GM19395 (cell line): ENCODE measurements at regions not wholly inside any gene's neighbourhood (a gene's known extent, or its start where the extent isn't known, plus 50 kb on each side); places are given as distances from the start of the nearest gene placed in this dataset.

Experiments
- ATAC-seq: cut with Tn5 transposase; IDR thresholded peaks from one replicate; pipeline ENCODE4 v1.9.1; 2021; ENCODE audit warnings: mild to moderate bottlenecking, moderate library complexity; ENCODE audit not compliant: unreplicated experiment

- no peak for ATAC-seq
Observed at GRCh38 chr20:40738976-40739375, 49.9 kb upstream of the MAFB start.

- no peak for ATAC-seq
Observed at GRCh38 chr20:40739841-40740240, 50.8 kb upstream of the MAFB start.

DNA sequence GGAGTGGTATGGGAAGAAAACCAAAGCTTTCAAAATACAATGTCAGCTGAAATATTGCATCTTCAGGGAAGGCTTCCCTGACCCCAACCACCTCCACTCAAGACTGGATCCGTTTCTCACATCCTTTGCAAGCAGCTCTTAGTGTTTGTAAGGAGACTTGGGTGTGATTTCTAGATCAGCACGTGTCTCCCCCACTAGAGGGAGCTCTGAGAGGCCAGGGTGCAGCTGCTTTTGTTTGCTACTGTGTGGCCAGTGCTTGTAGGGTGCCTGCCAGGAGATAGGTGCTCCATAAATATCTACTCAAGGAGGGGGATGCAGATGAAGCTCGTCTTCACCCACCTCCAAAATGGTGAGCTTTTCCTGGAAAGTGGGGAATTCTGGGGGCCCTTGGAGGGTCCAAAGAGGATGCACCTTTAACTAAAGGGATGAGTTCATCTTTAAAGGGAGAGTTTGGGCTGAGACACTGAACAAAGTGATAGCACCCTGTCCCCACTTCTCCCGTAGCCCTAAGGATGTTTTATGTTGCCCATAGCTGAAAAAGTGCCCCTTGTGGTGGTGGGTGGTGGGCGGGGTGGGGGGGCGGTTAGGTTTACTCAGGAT lies 52.6 kb upstream of the MAFB start:
- ATAC-seq: no peak

DNA sequence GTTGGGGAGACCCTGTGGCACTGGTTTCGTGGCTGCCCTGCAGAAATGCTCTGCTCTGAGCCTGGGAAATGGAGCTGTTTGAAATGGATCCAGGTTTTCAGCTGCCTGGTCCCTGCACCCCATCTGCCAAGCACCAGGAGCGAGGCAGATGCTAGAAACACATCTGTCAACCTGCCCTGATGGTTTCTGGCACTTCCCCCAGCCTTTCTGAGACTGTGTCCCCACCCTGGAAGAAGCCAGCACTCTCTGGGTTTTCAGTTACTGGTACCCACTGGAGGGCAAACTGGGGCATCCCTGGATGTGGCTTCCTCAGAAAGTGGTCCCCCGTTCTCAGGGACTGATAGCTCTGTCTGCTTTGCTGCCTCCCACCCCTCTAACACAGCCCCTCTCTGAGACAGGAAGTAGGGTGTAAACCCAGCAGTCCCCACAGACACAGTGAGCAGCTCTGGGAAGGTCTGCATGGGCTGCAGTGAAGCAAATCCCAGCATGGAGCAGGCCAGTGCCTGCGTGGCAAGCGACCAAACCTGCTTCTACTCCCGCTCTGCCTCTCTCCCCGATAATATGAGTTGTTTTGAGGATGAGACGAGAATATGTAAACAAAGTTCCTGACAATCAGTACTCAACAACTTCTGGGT lies 54.2 kb upstream of the MAFB start:
- no peak for ATAC-seq

GRCh38 chr20:40744072-40744817 lies 55.2 kb upstream of the MAFB start:
- ATAC-seq: no peak

GRCh38 chr20:40744818-40745175 lies 55.8 kb upstream of the MAFB start:
- no peak for ATAC-seq

GRCh38 chr20:40746251-40746650 lies 57.2 kb upstream of the MAFB start:
- ATAC-seq: no peak

GRCh38 chr20:40748182-40748581 lies 59.1 kb upstream of the MAFB start:
- no peak for ATAC-seq

DNA sequence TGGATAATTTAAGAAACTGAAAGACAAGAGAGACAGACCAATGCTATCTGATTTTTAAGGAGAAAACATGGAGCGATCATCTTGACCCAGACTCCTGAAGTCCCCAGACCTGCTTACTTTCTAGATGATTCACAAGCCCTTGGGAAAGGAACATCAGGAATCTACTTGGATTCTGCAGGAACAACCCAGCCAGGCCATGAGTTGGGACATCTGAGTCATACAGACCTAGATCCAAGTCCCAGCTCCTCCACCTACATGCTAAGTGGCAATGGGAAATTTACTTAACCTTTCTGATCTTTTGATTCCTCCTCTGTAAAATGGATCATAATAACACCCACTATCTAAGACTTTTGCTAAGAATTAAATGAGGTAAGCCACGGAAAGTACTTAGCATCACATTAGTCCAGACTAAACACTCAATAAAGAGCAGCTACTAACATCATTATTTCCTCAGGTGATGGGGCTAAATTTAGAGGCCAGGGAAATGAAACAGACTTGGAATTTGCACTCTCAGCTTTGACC lies 61.0 kb upstream of the MAFB start:
- ATAC-seq: no peak

- no peak for ATAC-seq
Observed at GRCh38 chr20:40750541-40751035, 61.6 kb upstream of the MAFB start.

GRCh38 chr20:40753472-40753871 lies 64.4 kb upstream of the MAFB start:
- ATAC-seq: no peak

DNA sequence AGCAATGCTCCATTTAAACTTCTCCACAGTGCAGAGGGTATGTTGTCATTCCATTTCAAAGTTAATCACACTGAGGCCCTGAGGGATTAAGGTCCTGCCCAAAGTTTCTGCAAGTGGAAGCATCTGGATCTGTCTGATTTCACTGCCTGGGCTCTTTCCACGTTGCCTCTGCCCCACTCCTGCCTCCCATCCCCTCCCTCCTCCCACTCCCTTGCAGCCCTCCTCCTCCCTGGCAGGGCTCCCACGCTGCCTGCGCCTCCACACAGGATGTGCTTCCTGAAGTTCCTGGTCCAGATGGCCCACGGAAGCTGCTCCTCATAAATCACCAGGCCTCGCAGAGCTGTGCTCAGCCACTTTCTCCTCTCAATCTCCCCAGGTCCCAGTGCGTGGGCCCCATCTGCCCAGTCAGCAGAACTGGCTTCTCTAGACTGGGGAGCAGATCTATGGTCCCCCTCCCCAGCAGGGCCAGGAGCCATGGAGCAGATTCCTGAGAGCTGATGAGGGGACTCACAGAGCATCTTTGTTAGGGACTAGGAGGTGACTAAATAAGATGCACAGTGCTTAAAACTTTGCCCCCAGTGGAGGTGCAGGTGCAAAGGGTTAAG lies 65.4 kb upstream of the MAFB start:
- ATAC-seq: no peak

GRCh38 chr20:40757087-40757486 lies 68.1 kb upstream of the MAFB start:
- no peak for ATAC-seq

- ATAC-seq: no peak
Observed at GRCh38 chr20:40758790-40759189, 69.8 kb upstream of the MAFB start.

- no peak for ATAC-seq
Observed at GRCh38 chr20:40760399-40760798, 71.4 kb upstream of the MAFB start.

- no peak for ATAC-seq
Observed at GRCh38 chr20:40763646-40764295, 74.7 kb upstream of the MAFB start.

DNA sequence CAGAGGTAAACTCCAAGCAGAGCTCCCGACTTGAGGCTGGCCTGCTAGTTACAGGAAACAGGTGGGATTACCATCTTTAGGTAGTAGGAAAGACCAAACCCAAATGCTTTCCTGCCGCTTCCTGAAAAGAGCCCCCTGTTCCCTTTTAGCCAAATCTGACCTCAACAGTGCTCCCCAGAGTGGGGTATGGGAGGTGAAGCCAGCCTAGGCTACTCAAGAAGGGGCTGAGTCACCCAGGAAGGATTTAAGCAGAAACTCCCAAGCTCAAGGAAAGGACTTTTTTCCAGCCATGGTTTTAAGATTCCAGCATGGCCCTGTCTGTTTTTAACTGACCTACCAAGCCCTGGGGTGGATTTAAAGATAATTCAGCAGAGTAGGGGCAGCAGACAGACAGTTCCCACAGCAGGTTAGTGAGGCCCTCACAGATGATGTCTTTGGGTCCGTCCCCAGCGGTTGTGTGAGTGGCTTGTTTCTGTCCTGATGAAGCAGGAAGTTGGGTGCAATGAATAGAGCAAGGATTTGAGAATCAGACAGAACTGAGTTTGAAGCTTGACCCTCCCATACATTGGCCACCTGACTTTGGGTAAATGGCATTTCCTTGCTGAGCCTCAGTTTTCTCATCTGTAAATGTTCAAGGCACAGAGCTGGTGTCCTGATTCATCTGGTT lies 76.9 kb upstream of the MAFB start:
- no peak for ATAC-seq

- ATAC-seq: no peak
Observed at GRCh38 chr20:40766790-40767614, 78.0 kb upstream of the MAFB start.

DNA sequence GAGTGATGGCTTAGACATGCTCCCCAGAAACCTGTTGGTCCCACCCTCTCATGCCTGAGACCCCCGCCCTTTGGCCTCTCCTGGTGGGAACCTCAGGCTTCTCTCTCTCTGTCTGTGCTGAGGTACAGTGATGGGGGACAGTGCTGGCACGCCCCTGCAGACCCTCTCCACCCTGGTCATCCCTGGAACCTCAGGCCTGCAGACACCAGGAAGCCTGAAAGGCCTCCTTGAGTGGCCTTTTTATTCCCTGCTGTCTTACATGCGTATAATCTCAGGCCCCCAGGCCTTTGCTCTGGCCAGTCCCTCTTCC lies 78.5 kb upstream of the MAFB start:
- no peak for ATAC-seq

GRCh38 chr20:40768105-40768504 lies 79.1 kb upstream of the MAFB start:
- ATAC-seq: no peak
